SK-N-SH (cell line): ENCODE measurements at regions not wholly inside any gene's neighbourhood (a gene's known extent, or its start where the extent isn't known, plus 50 kb on each side); places are given as distances from the start of the nearest gene placed in this dataset.

Source experiments
- CTCF ChIA-PET: fragments of 300-600, 350-600 bp; formaldehyde crosslinking; extraction: SDS; loops from one replicate; lab custom pipeline; 2021; lab: Yijun Ruan, JAX
- POLR2A ChIA-PET: fragments of 350-600 bp; sonication (Branson Sonifier 250); formaldehyde crosslinking; extraction: SDS; loops from one replicate; lab custom pipeline; 2020; ENCODE audit warnings: antibody characterized with exemption, inconsistent platforms; lab: Yijun Ruan, JAX
- DNase-seq: peaks from one replicate; pipeline ENCODE4 v3.0.0; 2012
- H2AFZ ChIP-seq: fragments of 200-600 bp; sonication (generic); 2 replicates; pipeline ENCODE4 v1.8.1; 2016; ENCODE audit warnings: antibody characterized with exemption, mild to moderate bottlenecking, low read depth
- H3F3A ChIP-seq: fragments of 200-600 bp; sonication (generic); replicated peaks from 2 replicates; pipeline ENCODE3; 2016; ENCODE audit warnings: antibody characterized with exemption, mild to moderate bottlenecking; ENCODE audit not compliant: insufficient read depth
- H3K27ac ChIP-seq, 2 experiments: fragments of 200-500 bp in 1 of 2; fragments of 200-600 bp in 1 of 2; sonication (Bioruptor generic) in 1 of 2; sonication (generic), shearing (Covaris generic) in 1 of 2; 2 replicates each; pipeline versions ENCODE4 v1.5.1 to v1.6.1; 2014 to 2016; ENCODE audit warnings: low read depth in 2 of 2, inconsistent platforms in 1 of 2, low read length in 1 of 2, mild to moderate bottlenecking in 1 of 2, mixed read lengths in 1 of 2
- H3K27me3 ChIP-seq: fragments of 200-600 bp; sonication (generic), shearing (Covaris generic); 2 replicates; pipeline ENCODE4 v1.6.1; 2016; ENCODE audit warnings: mixed run types; ENCODE audit not compliant: insufficient read depth
- H3K36me3 ChIP-seq, 2 experiments: fragments of 200-500 bp in 1 of 2; fragments of 200-600 bp in 1 of 2; sonication (Bioruptor generic) in 1 of 2; sonication (generic) in 1 of 2; replicated peaks in 1 of 2; 2 replicates each; pipeline versions ENCODE3 to v1.5.1; 2014 to 2016; ENCODE audit warnings: low read length in 1 of 2, mild to moderate bottlenecking in 1 of 2; ENCODE audit not compliant: insufficient read depth in 2 of 2, control insufficient read depth in 1 of 2
- H3K4me1 ChIP-seq, 2 experiments: fragments of 200-500 bp in 1 of 2; fragments of 200-600 bp in 1 of 2; sonication (Bioruptor generic) in 1 of 2; sonication (generic), shearing (Covaris generic) in 1 of 2; 2 replicates each; pipeline versions ENCODE4 v1.5.1 to v1.6.1; 2014 to 2016; ENCODE audit warnings: low read depth in 1 of 2, low read length in 1 of 2, mixed run types in 1 of 2; ENCODE audit not compliant: insufficient read depth in 2 of 2, control insufficient read depth in 1 of 2
- H3K4me2 ChIP-seq: fragments of 200-600 bp; sonication (generic), shearing (Covaris generic); 2 replicates; pipeline ENCODE4 v1.6.1; 2017; ENCODE audit warnings: mixed run types
- H3K4me3 ChIP-seq, 2 experiments: fragments of 200-500 bp in 1 of 2; fragments of 200-600 bp in 1 of 2; sonication (Bioruptor generic) in 1 of 2; sonication (generic), shearing (Covaris generic) in 1 of 2; 2 replicates each; pipeline versions ENCODE4 v1.5.1 to v1.8.1; 2014 to 2016; ENCODE audit warnings: low read depth in 2 of 2, inconsistent platforms in 1 of 2, low read length in 1 of 2, mild to moderate bottlenecking in 1 of 2, mixed read lengths in 1 of 2, moderate library complexity in 1 of 2
- H3K79me2 ChIP-seq: fragments of 200-600 bp; sonication (generic); 2 replicates; pipeline ENCODE4 v1.8.1; 2017; ENCODE audit warnings: mild to moderate bottlenecking; ENCODE audit not compliant: insufficient read depth
- H3K9ac ChIP-seq: fragments of 200-600 bp; sonication (generic); 2 replicates; pipeline ENCODE4 v1.6.1; 2017; ENCODE audit warnings: mixed run types
- H3K9me2 ChIP-seq: fragments of 200-600 bp; sonication (generic); 2 replicates; pipeline ENCODE4 v1.6.1; 2017; ENCODE audit warnings: mixed run types
- H3K9me3 ChIP-seq: fragments of 200-600 bp; sonication (generic); 2 replicates; pipeline ENCODE4 v1.6.1; 2017; ENCODE audit warnings: mixed run types, mild to moderate bottlenecking, moderate library complexity
- H4K20me1 ChIP-seq: fragments of 200-600 bp; sonication (generic); 2 replicates; pipeline ENCODE4 v1.6.1; 2017; ENCODE audit warnings: mild to moderate bottlenecking, mixed run types; ENCODE audit not compliant: insufficient read depth
- CHD2 ChIP-seq: fragments of 150-350 bp; IDR thresholded peaks from 2 replicates; pipeline ENCODE4 v1.6.1; 2018; ENCODE audit warnings: low read length; ENCODE audit not compliant: partially characterized antibody
- ELF1 ChIP-seq: IDR thresholded peaks from 2 replicates; pipeline ENCODE4 v1.4.0; 2012
- EP300 ChIP-seq, 2 experiments: IDR thresholded peaks; 2 replicates each; pipeline versions ENCODE4 v1.4.0 to v1.6.1; 2012; ENCODE audit warnings: borderline replicate concordance in 1 of 2, low read depth in 1 of 2, low read length in 1 of 2
- FOXJ3 ChIP-seq: sonication (generic); formaldehyde crosslinking; IDR thresholded peaks from 2 replicates; pipeline ENCODE4 v1.5.1; 2020; ENCODE audit warnings: mild to moderate bottlenecking, missing genetic modification reagents
- FOXM1 ChIP-seq: IDR thresholded peaks from 2 replicates; pipeline ENCODE4 v1.4.0; 2012; ENCODE audit warnings: low read depth, mild to moderate bottlenecking
- GATA2 ChIP-seq: sonication (generic); formaldehyde crosslinking; IDR thresholded peaks from 2 replicates; pipeline ENCODE4 v1.5.0; 2020; ENCODE audit warnings: mild to moderate bottlenecking, missing genetic modification reagents
- JUND ChIP-seq: IDR thresholded peaks from 2 replicates; pipeline ENCODE4 v1.4.0; 2012
- MEF2A ChIP-seq: IDR thresholded peaks from 2 replicates; pipeline ENCODE4 v1.4.0; 2012; ENCODE audit warnings: low read depth, borderline replicate concordance
- MXI1 ChIP-seq: IDR thresholded peaks from 2 replicates; pipeline ENCODE4 v1.6.1; 2012; ENCODE audit warnings: mild to moderate bottlenecking, low read depth, low read length, improper control_type of control experiment
- NFIC ChIP-seq: IDR thresholded peaks from 2 replicates; pipeline ENCODE4 v1.4.0; 2012; ENCODE audit warnings: borderline replicate concordance
- NRF1 ChIP-seq: IDR thresholded peaks from 2 replicates; pipeline ENCODE4 v1.6.1; 2012; ENCODE audit warnings: low read depth, mild to moderate bottlenecking, low read length
- POLR2AphosphoS5 ChIP-seq: IDR thresholded peaks from 2 replicates; pipeline ENCODE4 v1.6.1; 2012; ENCODE audit warnings: low read depth, low read length
- RCOR1 ChIP-seq: fragments of 150-350 bp; IDR thresholded peaks from 2 replicates; pipeline ENCODE4 v1.6.1; 2017; ENCODE audit warnings: antibody characterized with exemption, low read length
- RFX5 ChIP-seq: IDR thresholded peaks from 2 replicates; pipeline ENCODE4 v1.6.1; 2012; ENCODE audit warnings: mild to moderate bottlenecking, improper control_type of control experiment, low read length
- RXRA ChIP-seq: IDR thresholded peaks from 2 replicates; pipeline ENCODE4 v1.4.0; 2012; ENCODE audit warnings: low read depth, mild to moderate bottlenecking, borderline replicate concordance
- SIN3A ChIP-seq: IDR thresholded peaks from 2 replicates; pipeline ENCODE4 v1.6.1; 2012; ENCODE audit warnings: low read depth, mild to moderate bottlenecking, low read length, moderate library complexity, borderline replicate concordance
- SMC3 ChIP-seq: IDR thresholded peaks from 2 replicates; pipeline ENCODE4 v1.6.1; 2012; ENCODE audit warnings: low read depth, low read length, improper control_type of control experiment
- TCF12 ChIP-seq: IDR thresholded peaks from 2 replicates; pipeline ENCODE4 v1.4.0; 2012
- WGBS: methylation state at CpG from one replicate; pipeline ENCODE4 v1.1.6; 2017; ENCODE audit warnings: low lambda C conversion rate; 5-methylcytosine and 5-hydroxymethylcytosine counted together
- TF ChIP-seq, protein P1 (sequence below): fragments of 150-350 bp; IDR thresholded peaks from 2 replicates; pipeline ENCODE4 v1.6.1; 2016; ENCODE audit warnings: mild to moderate bottlenecking, low read depth, low read length
- TF ChIP-seq, protein P2 (sequence below): fragments of 200-600 bp; sonication (generic); IDR thresholded peaks from 2 replicates; pipeline ENCODE4 v1.6.1; 2017; ENCODE audit warnings: antibody characterized with exemption, mild to moderate bottlenecking, moderate library complexity
- TF ChIP-seq, protein P3 (sequence below): IDR thresholded peaks from 2 replicates; pipeline ENCODE4 v1.4.0; 2012; ENCODE audit warnings: low read depth, borderline replicate concordance
- TF ChIP-seq, protein P4 (sequence below): IDR thresholded peaks from 2 replicates; pipeline ENCODE4 v1.6.1; 2012; ENCODE audit warnings: mild to moderate bottlenecking, low read depth, low read length, moderate library complexity
- TF ChIP-seq, protein P5 (sequence below): IDR thresholded peaks from 2 replicates; pipeline ENCODE4; 2012

DNA sequence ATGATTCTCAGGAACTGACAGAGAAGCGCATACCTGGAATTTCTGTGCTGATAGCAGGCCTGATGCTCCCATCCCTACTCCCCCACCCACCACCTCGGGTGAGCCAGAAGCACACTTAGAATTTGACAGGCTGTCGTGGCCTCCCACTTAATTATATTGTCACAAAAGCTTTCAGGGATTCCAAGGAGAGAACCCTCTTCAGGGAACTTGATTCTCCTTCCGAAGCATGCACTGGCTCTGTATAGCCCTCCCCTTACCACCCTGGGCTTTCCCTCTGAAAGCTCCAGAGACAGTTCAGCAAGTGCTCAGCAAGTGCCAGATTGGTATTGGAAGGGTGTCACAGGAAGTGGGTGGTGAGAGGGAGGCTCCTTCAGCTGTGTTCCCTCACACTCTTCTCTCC is 252.5 kb upstream of the SIX2 start (continued):
- TF ChIP-seq, protein P1, sequence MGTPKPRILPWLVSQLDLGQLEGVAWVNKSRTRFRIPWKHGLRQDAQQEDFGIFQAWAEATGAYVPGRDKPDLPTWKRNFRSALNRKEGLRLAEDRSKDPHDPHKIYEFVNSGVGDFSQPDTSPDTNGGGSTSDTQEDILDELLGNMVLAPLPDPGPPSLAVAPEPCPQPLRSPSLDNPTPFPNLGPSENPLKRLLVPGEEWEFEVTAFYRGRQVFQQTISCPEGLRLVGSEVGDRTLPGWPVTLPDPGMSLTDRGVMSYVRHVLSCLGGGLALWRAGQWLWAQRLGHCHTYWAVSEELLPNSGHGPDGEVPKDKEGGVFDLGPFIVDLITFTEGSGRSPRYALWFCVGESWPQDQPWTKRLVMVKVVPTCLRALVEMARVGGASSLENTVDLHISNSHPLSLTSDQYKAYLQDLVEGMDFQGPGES: no peak
- TF ChIP-seq POLR2AphosphoS5 (no peak), RFX5 (no peak), MEF2A (no peak), CHD2 (no peak), MXI1 (no peak)
- TF ChIP-seq, protein P2, sequence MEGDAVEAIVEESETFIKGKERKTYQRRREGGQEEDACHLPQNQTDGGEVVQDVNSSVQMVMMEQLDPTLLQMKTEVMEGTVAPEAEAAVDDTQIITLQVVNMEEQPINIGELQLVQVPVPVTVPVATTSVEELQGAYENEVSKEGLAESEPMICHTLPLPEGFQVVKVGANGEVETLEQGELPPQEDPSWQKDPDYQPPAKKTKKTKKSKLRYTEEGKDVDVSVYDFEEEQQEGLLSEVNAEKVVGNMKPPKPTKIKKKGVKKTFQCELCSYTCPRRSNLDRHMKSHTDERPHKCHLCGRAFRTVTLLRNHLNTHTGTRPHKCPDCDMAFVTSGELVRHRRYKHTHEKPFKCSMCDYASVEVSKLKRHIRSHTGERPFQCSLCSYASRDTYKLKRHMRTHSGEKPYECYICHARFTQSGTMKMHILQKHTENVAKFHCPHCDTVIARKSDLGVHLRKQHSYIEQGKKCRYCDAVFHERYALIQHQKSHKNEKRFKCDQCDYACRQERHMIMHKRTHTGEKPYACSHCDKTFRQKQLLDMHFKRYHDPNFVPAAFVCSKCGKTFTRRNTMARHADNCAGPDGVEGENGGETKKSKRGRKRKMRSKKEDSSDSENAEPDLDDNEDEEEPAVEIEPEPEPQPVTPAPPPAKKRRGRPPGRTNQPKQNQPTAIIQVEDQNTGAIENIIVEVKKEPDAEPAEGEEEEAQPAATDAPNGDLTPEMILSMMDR: no peak

DNA sequence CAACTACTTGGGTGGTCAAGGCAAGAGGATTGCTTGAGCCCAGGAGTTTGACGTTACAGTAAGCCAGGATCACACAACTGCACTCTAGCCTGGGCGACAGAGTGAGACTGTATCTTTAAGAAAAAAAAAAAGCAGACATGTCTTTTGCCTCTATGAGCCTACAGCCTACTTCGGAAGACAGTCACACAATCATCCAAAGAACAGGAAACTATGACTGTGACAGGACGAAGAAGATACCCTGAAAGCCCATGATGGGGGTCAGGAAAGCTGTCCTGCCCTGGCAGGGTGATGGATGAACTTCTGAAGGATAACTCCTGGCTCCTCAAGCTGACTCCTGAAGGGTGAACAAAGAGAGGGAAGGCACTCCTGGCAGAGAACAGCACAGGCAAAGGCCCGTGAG is 251.7 kb upstream of the SIX2 start:
- H2AFZ ChIP-seq: no peak overlapping the region
- H4K20me1 ChIP-seq: no peaks in the 10 kb centered on the region
- no peaks in the 10 kb centered on the region for H3K27me3 ChIP-seq
- H3K27ac ChIP-seq: no peak overlapping the region
- H3K9me3 ChIP-seq: no peaks in the 10 kb centered on the region
- H3F3A ChIP-seq: no peaks in the 10 kb centered on the region
- 70% methylated on average over 5 of the region's 5 CpGs for WGBS
- H3K79me2 ChIP-seq: no peaks in the 10 kb centered on the region
- DNase-seq: no peak
- H3K4me3 ChIP-seq: no peak overlapping the region
- POLR2A ChIA-PET: no interaction called here
- peaks cover 13 to 52% of the 10 kb centered on the region in 2 experiments for H3K4me1 ChIP-seq
- H3K4me2 ChIP-seq: peak overlapping the region; percentile 41
- H3K9ac ChIP-seq: no peak overlapping the region
- no peaks in the 10 kb centered on the region for H3K9me2 ChIP-seq
- H3K36me3 ChIP-seq: no peaks in the 10 kb centered on the region
- CTCF ChIA-PET: no interaction called here
- TF ChIP-seq SIN3A (no peak), JUND (no peak), FOXJ3 (CRISPR knock-in tag) (no peak), ELF1 (no peak), MEF2A (no peak), EP300 (IDR thresholded peaks at IDR 0.05; ENCODE audit: borderline replicate concordance in 1 of 2, low read depth in 1 of 2, low read length in 1 of 2) (no peak), FOXM1 (no peak), POLR2AphosphoS5 (no peak), NFIC (no peak), SMC3 (no peak), NRF1 (no peak), RCOR1 (no peak), TCF12 (no peak), GATA2 (no peak), RXRA (no peak)
- TF ChIP-seq, protein P1: no peak
- TF ChIP-seq, protein P3, sequence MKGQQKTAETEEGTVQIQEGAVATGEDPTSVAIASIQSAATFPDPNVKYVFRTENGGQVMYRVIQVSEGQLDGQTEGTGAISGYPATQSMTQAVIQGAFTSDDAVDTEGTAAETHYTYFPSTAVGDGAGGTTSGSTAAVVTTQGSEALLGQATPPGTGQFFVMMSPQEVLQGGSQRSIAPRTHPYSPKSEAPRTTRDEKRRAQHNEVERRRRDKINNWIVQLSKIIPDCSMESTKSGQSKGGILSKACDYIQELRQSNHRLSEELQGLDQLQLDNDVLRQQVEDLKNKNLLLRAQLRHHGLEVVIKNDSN: no peak
- TF ChIP-seq, protein P4, sequence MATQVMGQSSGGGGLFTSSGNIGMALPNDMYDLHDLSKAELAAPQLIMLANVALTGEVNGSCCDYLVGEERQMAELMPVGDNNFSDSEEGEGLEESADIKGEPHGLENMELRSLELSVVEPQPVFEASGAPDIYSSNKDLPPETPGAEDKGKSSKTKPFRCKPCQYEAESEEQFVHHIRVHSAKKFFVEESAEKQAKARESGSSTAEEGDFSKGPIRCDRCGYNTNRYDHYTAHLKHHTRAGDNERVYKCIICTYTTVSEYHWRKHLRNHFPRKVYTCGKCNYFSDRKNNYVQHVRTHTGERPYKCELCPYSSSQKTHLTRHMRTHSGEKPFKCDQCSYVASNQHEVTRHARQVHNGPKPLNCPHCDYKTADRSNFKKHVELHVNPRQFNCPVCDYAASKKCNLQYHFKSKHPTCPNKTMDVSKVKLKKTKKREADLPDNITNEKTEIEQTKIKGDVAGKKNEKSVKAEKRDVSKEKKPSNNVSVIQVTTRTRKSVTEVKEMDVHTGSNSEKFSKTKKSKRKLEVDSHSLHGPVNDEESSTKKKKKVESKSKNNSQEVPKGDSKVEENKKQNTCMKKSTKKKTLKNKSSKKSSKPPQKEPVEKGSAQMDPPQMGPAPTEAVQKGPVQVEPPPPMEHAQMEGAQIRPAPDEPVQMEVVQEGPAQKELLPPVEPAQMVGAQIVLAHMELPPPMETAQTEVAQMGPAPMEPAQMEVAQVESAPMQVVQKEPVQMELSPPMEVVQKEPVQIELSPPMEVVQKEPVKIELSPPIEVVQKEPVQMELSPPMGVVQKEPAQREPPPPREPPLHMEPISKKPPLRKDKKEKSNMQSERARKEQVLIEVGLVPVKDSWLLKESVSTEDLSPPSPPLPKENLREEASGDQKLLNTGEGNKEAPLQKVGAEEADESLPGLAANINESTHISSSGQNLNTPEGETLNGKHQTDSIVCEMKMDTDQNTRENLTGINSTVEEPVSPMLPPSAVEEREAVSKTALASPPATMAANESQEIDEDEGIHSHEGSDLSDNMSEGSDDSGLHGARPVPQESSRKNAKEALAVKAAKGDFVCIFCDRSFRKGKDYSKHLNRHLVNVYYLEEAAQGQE: no peak
- TF ChIP-seq, protein P5, sequence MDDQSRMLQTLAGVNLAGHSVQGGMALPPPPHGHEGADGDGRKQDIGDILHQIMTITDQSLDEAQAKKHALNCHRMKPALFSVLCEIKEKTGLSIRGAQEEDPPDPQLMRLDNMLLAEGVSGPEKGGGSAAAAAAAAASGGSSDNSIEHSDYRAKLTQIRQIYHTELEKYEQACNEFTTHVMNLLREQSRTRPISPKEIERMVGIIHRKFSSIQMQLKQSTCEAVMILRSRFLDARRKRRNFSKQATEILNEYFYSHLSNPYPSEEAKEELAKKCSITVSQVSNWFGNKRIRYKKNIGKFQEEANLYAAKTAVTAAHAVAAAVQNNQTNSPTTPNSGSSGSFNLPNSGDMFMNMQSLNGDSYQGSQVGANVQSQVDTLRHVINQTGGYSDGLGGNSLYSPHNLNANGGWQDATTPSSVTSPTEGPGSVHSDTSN: no peak
